Activated CD4-positive, alpha-beta T cell treated with anti-CD3 and anti-CD28 coated beads for 48 hours (primary cell): ENCODE measurements at regions not wholly inside any gene's neighbourhood (a gene's known extent, or its start where the extent isn't known, plus 50 kb on each side); places are given as distances from the start of the nearest gene placed in this dataset.
"Not testable (repeated sequence)": the region's sequence is repeated elsewhere in the genome, so short reads cannot be mapped to it uniquely, and the experiment has no call there.

ENCODE experiments used
- DNase-seq: peaks from one replicate; pipeline ENCODE4 v3.0.0-alpha.2; 2020

DNA sequence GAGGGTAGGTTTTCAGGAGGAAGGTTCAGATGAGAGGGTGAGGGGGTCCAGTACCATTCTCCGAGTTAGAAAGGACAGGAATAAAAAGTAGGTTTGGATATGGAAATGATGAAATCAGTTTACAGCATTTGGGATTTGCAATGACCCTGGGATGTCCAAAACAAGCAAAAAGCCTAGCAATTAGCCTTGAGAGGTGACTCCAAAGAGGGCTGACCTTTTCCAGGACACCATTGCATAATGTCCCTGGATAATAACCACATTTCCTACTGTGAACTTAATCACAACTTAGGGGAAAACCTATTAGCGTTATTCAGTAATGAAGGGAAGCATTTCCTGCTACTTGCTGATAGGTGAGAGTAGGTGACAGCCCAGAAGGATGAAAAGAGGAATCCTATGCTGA is 101.4 kb upstream of the ARHGAP42 start:
- no peak for DNase-seq

DNA sequence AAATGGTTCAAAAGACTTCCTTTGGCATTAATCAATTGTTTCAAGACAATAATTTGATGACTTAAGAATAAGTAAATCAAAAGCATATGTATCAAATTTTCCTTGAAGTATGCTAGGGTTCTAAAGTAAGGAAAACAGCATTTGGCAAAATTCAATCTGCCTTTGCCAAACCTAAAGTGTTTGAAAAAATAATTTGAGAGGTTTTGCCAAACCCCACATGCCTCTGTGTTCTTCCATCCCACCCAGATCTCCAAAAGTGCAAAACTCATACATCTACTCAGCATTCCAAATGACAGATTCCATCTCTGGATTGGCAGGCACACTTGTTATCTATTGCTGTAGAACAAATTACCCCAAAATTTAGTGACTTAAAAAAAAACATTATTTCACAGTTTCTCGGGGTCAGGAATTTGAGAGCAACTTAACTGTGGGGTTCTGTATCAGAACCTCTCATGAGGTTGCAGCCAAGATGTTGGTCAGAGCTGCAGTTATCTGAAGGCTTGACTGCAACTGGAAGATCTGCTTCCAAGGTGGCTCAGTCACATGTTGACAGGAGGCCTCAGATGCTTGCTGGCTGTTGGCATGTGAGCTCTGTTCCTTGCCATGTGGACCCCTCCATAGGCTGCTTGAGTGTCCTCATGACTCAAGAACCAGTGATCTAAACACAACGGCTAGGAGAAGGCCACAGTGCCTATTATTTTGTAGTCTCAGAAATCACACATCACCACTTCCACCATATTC is 100.6 kb upstream of the ARHGAP42 start:
- DNase-seq = no peak

DNA sequence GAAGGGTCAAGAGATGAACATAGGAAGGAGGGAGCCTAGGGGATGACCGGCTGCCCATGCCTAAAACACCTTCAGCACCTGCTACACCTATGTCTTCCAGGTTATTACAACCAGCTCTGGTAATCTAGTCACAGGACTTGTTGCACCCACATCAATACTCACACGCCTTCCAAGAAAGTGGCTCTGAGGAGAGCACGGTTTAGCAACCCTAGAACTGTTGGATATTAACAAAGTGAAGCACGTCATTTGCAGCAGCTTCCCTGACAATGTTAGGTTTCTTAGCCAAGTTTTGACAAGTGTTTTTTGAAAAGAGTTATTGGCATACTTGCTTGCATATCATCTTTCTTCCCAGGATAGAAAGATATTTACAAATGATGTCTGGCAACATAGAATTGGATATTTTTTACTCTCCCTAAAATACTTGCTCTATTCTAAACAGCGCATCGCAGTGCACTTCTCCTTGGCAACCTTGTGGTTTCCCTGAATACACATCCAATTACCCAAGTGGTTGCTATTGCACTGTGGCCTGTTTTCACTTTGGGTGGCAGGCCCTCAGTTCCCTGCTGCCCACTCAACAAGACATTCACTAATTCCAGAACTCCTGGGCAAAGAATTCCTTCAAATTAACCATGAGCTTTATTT is 94.3 kb upstream of the ARHGAP42 start:
- DNase-seq = no peak

DNA sequence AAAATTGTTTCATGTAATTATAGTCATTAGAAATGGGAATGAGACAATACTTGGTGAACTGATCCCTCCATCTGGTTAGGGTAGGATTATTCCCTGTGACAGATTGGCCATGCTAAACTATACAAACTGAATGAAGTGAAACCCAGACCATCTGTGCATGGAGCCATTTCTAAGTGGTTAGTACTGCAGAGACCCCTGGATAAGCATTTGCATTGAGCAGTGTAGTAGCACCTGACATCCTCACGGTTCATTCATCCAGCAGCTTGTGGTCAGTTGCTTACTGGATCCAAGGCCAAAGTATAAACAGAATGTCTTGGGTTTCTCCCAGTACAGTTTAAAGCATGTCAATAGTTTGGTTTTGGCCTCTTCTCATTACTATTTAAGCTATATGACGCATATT is 93.8 kb upstream of the ARHGAP42 start:
- DNase-seq = no peak

DNA sequence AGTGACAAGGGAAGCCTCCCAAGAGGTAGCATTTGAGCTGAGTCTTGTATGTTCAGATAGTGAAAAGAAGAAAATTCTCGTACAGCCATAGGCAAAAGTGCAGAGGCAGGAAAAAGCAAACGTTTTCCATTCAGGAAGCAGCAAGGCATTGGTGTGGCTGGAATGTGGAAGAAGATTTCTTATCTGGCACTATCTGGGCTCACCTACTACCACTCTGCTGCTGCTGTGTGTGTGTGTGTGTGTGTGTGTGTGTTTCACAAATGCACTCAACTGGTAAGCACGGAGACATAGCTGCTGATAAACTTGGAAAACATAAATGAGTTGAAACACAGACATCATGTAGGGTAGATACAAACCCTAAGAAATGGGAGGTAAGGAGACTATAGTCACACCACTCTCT is 92.8 kb upstream of the ARHGAP42 start:
- DNase-seq = no peak

DNA sequence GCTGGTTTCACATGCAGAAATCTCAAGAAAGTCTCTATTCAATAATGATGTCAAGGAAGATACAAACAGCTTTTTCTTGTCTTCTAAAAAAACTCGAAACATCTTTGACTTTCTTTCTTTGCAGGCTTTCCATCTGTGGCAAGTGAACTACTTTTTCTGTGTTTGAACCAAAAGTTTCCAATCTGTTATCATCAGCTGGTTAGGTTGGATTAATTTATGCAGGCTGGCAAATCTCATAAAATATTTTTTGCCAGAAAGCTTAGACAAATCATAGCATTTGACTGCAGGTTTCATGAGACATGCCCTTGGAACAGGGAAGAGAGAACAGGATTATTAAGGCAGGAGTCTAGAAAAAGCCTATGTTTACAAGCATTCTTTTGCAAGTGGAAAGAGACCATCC is 86.1 kb upstream of the ARHGAP42 start:
- no peak for DNase-seq

DNA sequence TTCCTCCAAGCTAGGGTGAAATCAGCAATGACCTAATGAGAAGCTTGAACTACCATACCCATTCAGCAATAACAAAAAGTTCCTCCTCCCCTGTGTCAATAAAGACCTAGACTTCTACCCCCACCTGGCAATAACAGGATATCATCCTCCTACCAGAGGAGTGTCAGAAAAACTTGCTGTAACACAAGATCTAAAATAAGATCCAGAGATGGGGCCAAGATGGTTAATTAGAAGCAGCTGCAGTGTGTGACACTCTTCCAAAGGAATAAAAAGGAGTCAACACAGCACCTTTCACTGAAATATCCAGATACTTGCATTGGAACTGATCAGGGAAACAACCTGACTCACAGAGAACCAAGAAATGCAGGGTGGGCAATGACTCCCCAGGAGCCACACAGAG is 84.4 kb upstream of the ARHGAP42 start:
- no peak for DNase-seq

DNA sequence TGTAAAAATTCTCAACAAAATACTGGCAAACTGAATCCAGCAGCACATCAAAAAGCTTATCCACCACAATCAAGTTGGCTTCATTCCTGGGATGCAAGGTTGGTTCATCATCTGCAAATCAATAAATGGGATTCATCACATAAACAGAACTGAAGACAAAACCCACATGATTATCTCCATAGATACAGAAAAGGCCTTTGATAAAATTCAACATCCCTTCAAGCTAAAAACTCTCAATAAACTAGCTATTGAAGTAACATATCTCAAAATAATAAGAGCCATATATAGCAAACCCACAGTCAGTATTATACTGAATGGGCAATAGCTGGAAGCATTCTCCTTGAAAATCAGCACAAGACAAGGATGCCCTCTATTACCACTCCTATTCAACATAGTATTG is 79.3 kb upstream of the ARHGAP42 start:
- not testable (repeated sequence) for DNase-seq

DNA sequence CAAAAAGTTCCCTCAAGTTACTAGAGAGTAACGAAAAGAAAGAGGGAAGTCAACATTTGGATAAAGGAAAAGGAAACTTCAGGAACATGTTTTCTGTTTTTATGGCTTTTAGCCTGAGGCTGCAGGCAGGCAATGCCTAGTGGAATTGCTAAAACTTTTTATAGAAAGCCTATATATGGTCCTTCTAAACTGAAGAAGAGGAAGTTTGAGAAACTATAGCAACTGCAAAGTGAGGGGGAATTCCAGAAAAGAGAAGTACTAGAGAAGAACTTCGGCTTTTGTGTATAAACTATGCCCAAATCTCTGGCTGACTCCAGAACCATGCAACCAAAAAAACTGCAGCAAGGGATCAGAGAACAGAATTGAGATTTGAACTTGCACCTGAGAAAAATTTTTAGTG is 74.3 kb upstream of the ARHGAP42 start:
- DNase-seq = no peak

DNA sequence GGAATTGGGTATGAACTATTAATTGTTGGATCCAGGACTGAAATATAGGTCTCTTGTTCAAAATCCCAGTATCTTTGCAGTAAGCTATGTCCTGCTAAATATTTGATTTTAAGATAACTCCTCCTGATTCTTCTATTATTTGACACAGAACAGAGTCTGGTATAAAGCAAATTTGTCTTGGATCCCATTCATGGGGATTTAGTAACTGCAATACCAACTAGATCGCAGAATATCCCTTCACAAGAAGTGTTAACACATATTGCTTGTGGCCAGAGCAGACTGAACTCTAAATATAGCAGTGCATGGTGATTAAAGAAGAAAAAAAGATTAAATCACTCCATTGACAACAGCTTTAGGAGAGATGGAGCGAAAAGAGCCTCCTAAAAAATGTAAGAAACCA is 68.2 kb upstream of the ARHGAP42 start:
- no peak for DNase-seq

DNA sequence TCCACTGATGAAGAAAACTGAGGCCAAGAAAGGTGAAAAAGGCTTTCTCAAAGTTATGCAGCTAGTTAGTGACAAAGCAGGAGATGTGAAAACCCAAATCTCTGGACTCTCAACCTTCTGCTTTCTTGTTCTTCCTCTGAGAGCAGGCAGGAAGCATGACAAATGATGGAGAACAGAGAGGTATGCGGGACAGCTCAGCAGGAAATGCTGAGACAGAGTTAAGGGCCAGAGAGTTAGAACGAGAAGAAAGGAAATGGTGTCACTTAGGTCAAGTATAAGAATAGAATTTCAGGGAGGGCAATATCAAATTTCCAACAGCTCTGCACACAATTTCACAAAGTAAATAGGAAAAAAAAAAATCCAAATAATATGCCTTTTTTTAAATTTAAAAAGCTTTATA is 67.6 kb upstream of the ARHGAP42 start:
- DNase-seq = no peak

DNA sequence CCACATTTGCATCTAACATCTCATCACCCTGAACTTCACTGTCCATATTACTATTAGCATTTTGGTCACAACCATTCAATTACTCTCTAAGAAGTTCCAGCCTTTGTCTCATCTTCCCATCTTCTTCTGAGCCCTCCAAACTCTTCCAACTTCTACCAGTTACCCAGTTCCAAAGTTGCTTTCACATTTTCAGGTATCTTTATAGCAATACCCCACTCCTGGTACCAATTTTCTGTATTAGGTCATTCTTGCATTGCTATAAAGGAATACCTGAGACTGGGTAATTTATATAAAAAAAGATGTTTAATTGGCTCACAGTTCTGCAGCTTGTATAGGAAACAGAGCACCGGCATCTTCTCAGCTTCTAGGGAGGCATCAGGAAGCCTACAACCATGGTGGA is 64.7 kb upstream of the ARHGAP42 start:
- no peak for DNase-seq

DNA sequence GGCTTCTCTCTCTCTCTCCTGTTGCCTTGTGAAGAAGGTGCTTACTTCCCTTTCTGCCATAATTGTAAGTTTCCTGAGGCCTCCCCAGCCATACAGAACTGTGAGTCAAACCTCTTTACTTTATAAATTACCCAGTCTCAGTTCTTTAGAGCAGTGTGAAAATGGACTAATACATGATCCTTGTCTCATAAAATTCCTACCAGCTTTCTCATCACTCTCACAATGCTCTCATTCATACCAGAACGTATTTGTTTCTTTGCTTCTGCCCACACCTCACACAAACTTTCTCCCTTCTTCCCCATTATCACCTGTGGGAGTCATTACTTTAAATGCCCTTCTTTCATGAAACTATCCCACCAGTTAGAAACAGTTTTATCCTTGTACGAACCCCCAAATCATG is 62.7 kb upstream of the ARHGAP42 start:
- no peak for DNase-seq

DNA sequence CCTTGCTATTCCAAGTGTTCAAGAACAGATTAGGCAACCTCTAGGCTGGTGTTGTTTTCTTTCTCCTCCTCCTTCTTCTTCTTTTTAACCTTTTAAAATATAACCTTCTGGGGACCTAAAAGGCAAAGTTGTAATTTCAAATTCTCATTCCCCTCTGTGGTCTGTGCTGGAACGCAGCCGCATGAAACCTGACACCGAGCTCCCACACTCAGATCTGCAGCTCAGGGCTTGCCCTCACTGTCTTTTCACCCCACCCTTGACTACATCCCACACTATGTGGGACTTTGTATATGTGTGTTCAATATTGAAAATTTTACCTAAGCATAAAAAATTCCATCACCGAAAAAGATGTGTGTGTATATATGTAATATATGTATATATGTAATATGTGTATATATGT is 62.0 kb upstream of the ARHGAP42 start:
- no peak for DNase-seq

DNA sequence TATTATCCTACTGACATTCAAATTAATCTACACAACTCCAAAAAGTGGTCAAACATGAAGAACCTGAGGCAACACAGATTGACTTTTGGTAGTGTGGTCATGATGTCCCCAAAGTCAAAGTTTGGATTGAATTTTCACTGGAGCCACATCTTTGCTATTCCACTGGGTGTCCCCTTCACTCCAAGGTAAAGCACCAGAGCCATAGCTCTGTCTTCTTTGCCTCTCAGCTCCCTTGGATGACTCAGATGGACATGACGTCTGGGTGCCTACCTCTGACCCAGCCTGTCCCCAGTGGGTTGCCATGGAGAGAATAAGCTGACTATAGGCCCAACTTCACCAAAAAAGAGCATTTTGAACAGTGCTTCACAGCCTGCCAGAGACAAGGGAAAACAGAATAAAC is 57.4 kb upstream of the ARHGAP42 start:
- no peak for DNase-seq

DNA sequence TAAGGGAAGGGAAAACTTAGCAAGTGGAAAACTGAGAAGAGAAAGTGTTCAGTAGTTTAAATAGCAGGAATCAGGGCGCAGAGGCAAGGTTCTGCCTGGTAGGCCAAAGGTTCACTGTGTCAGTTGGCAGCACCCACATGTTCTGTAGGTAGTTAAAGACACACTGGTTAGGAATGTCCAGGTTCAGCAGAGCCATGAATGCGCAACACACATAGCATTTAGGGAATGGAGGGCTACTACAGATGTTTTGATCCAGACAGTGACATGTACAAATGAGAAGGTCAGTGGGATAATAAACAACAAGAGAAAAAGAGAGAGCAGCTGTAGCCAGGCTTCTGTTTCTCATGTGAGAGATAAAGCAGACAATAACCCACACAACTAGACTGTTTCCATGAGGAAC is 56.2 kb upstream of the ARHGAP42 start:
- no peak for DNase-seq

DNA sequence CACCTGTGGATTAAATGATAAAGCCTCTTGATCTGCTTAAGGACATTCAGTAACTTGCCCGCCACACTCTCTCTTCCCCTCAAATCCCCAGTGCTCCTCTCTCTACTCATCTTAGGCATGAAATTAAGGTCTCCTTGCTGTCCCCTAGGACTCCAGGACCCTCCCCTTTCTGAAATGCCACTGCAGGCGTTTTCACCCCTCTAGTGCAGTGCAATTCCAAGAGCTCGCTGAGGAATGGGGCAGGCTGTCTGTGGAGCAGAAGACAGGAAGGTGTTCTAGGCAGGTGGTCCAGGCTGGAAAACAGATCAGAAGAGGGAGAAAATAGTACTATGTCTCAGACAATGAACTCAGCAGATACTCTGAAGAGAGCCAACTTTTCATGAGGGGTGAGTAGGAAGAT is 55.8 kb upstream of the ARHGAP42 start:
- no peak for DNase-seq

DNA sequence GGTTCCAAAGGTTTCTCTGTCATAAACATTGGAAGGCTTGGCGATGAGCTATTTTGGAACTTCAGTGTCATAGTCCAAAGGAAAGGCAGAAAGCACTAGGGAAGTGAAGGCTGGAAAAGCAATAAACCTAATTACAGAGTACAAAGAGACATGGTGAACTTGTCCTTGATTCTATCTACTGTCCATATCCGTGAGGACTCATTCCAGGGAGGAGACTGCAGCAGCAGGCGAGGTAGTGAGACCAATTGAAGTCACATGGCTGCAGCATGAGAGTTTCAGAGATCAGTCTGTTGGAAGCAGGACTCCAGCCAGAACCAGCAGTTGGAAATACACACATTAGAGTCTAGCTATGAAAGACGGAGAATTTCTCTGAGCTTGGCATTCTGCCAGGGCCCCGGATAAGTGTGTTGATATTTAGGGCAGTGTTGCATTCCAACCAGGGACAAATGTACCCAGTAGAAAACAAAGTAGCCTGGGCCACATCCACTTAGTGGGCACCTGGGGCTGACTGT is 54.1 kb upstream of the ARHGAP42 start:
- DNase-seq = no peak

DNA sequence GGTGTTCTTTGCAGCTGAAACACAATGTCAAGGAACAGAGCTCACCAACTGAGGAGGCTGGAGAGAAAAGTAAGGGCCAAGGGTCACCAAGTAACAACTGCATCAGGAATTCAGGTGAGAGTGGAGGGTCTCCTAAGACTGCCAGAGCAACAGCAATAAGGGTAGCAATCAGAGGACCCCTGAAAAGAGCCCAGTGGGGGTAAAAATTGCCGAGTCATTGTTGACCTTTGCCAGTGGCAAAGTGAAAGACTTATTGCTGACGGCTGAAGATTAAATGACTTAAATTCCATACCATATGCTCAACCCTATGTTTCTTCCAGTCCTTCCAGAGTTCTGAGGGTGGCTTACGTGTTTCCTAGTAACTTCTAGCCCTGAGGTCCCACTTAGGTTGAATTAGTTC is 51.9 kb upstream of the ARHGAP42 start:
- DNase-seq = no peak

DNA sequence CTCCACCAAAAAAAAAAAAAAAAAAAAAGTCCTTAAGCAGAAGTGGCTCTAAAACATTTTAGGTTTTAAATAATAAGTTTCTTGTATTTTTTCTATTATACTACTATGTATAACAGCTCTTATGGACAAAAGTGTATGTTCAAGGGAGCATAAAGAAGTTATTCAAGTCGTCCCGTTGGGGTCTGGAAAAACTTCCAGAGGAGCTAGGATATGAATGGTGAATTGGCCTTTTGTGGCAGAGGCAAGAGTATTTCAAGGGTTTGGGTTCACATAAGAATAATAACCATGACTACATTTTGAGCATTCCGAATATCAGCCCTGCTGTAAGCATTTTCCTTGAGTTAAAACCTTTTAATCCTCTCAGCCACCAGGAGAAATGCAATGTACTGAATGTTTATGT is 50.6 kb upstream of the ARHGAP42 start:
- no peak for DNase-seq
